Activated CD4-positive, alpha-beta T cell treated with anti-CD3 and anti-CD28 coated beads, Interleukin-10, Interleukin-2, amounts not matched to agents 100 ng/mL and 50 ng/mL, durations not matched to agents 16 hours and 8 hours (primary cell): ENCODE measurements at regions not wholly inside any gene's neighbourhood (a gene's known extent, or its start where the extent isn't known, plus 50 kb on each side); places are given as distances from the start of the nearest gene placed in this dataset.

Experiments used
- DNase-seq: peaks from one replicate; pipeline ENCODE4 v3.0.0-alpha.2; 2020

- DNase-seq: peak; percentile 14
Observed at GRCh38 chr15:25501828-25502446, 63.1 kb upstream of the UBE3A start.

GRCh38 chr15:25498835-25499234 lies 60.0 kb upstream of the UBE3A start:
- no peak for DNase-seq

- DNase-seq: no peak
Observed at GRCh38 chr15:25497934-25498333, 59.1 kb upstream of the UBE3A start.

GRCh38 chr15:25493823-25494526 lies 55.2 kb upstream of the UBE3A start:
- no peak for DNase-seq

- DNase-seq: no peak
Observed at GRCh38 chr15:25492315-25492714, 53.5 kb upstream of the UBE3A start.
